GM12878 (cell line): ENCODE measurements at regions not wholly inside any gene's neighbourhood (a gene's known extent, or its start where the extent isn't known, plus 50 kb on each side); places are given as distances from the start of the nearest gene placed in this dataset.

Source experiments
- ATAC-seq: fragments of 200-7000 bp; cut with Tn5 transposase; 3 replicates; pipeline ENCODE4 v1.9.1; 2020; ENCODE audit warnings: mild to moderate bottlenecking, moderate library complexity
- BruUV-seq: library from RNA; stranded (reverse); fragments of 400-500 nt; replicated peaks from 2 replicates; lab custom pipeline; 2021; lab: Mats Ljungman, UMichigan
- CTCF ChIA-PET: fragments of 300-600 bp; sonication (Branson Sonifier 250); formaldehyde crosslinking; extraction: SDS; loops from one replicate; lab custom pipeline; 2021; ENCODE audit warnings: inconsistent platforms; lab: Yijun Ruan, JAX
- POLR2A ChIA-PET: fragments of 350-600 bp; formaldehyde crosslinking; extraction: SDS; loops from one replicate; lab custom pipeline; 2021; ENCODE audit warnings: inconsistent platforms; lab: Charles Lee
- RAD21 ChIA-PET: fragments of 300-600 bp; sonication (Branson Sonifier 250); formaldehyde crosslinking; loops from one replicate; lab custom pipeline; 2023; ENCODE audit warnings: antibody characterized with exemption; ENCODE audit not compliant: unreplicated experiment; lab: Charles Lee
- SMC1A ChIA-PET: fragments of 300-600 bp; sonication (Branson Sonifier 250); formaldehyde crosslinking; loops from one replicate; lab custom pipeline; 2023; ENCODE audit not compliant: unreplicated experiment, uncharacterized antibody; lab: Charles Lee
- DNase-seq: peaks from one replicate; pipeline ENCODE4 v3.0.0-alpha.2; 2011; ENCODE audit warnings: low read depth, low spot score
- FAIRE-seq: peaks from 3 replicates; lab custom pipeline; 2011; peaks lifted over from hg19 to GRCh38; lab: Jason Lieb, UNC
- H2AFZ ChIP-seq: 2 replicates; pipeline ENCODE4 v1.6.0; 2011; ENCODE audit warnings: low read depth, low read length, control low read depth; ENCODE audit not compliant: control insufficient read depth
- H3K27ac ChIP-seq: 2 replicates; pipeline ENCODE4 v1.5.1; 2011; ENCODE audit warnings: control low read depth; ENCODE audit not compliant: control insufficient read depth, insufficient read depth
- H3K27me3 ChIP-seq, 2 experiments: replicated peaks in 1 of 2; 2 replicates each; pipeline versions ENCODE4 v1.6.0 to v1.6.1; 2011; ENCODE audit warnings: low read length in 1 of 2; ENCODE audit not compliant: control insufficient read depth in 2 of 2, insufficient read depth in 2 of 2
- H3K36me3 ChIP-seq, 2 experiments: 2 replicates each; pipeline ENCODE4 v1.5.1; 2011; ENCODE audit warnings: low read length in 1 of 2; ENCODE audit not compliant: control insufficient read depth in 2 of 2, insufficient read depth in 2 of 2
- H3K4me1 ChIP-seq: 2 replicates; pipeline ENCODE4 v1.6.1; 2011; ENCODE audit warnings: mild to moderate bottlenecking, low read length, moderate library complexity, mixed read lengths; ENCODE audit not compliant: control insufficient read depth, insufficient read depth
- H3K4me2 ChIP-seq: 2 replicates; pipeline ENCODE4 v1.6.0; 2011; ENCODE audit warnings: control low read depth; ENCODE audit not compliant: control insufficient read depth, insufficient read depth
- H3K4me3 ChIP-seq: fragments of 200-600 bp; sonication (generic); 2 replicates; pipeline ENCODE4 v1.5.1; 2016
- H3K79me2 ChIP-seq: 2 replicates; pipeline ENCODE4 v1.6.0; 2011; ENCODE audit warnings: low read length; ENCODE audit not compliant: control insufficient read depth, insufficient read depth
- H3K9ac ChIP-seq: 2 replicates; pipeline ENCODE4 v1.8.0; 2011; ENCODE audit warnings: low read length, control low read depth, mixed read lengths; ENCODE audit not compliant: control insufficient read depth, insufficient read depth
- H3K9me3 ChIP-seq: replicated peaks from 3 replicates; pipeline ENCODE4 v1.5.1; 2011; ENCODE audit warnings: mild to moderate bottlenecking, low read length; ENCODE audit not compliant: control insufficient read depth, insufficient read depth
- H4K20me1 ChIP-seq: 2 replicates; pipeline ENCODE4 v1.6.0; 2011; ENCODE audit not compliant: control insufficient read depth, insufficient read depth
- BCL11A ChIP-seq: IDR thresholded peaks from 2 replicates; pipeline ENCODE4 v1.6.1; 2011; ENCODE audit warnings: low read depth, low read length
- HDAC2 ChIP-seq: fragments of 200-600 bp; sonication (generic); IDR thresholded peaks from 2 replicates; pipeline ENCODE4 v1.6.1; 2017
- IKZF2 ChIP-seq, 2 experiments: fragments of 450-650 bp; IDR thresholded peaks; 2 replicates each; pipeline ENCODE4 v1.6.1; 2017; ENCODE audit warnings: mild to moderate bottlenecking in 2 of 2, moderate library complexity in 2 of 2
- MEF2B ChIP-seq: fragments of 450-650 bp; IDR thresholded peaks from 2 replicates; pipeline ENCODE4 v1.6.1; 2018; ENCODE audit warnings: mild to moderate bottlenecking, moderate library complexity; ENCODE audit not compliant: partially characterized antibody, poor library complexity, severe bottlenecking
- MTA2 ChIP-seq: fragments of 450-650 bp; IDR thresholded peaks from 2 replicates; pipeline ENCODE4 v1.6.1; 2016; ENCODE audit warnings: low read depth, mild to moderate bottlenecking, moderate library complexity
- NR2C2 ChIP-seq: IDR thresholded peaks from 2 replicates; pipeline ENCODE4 v1.6.1; 2011; ENCODE audit warnings: borderline replicate concordance, low read depth; ENCODE audit not compliant: control insufficient read depth, insufficient read length
- PRDM15 ChIP-seq: fragments of 450-650 bp; formaldehyde crosslinking; IDR thresholded peaks from 2 replicates; pipeline ENCODE4 v1.4.0; 2020; ENCODE audit warnings: mild to moderate bottlenecking, moderate library complexity
- TBL1XR1 ChIP-seq: IDR thresholded peaks from 2 replicates; pipeline ENCODE4 v1.6.1; 2012; ENCODE audit warnings: low read depth, low read length, improper control_type of control experiment
- ZZZ3 ChIP-seq: IDR thresholded peaks from 2 replicates; pipeline ENCODE4 v1.6.1; 2011; ENCODE audit warnings: low read depth; ENCODE audit not compliant: control insufficient read depth, insufficient read length
- WGBS: methylation state at CpG from one replicate; pipeline ENCODE4 v1.1.6; 2016; ENCODE audit warnings: low lambda C conversion rate; ENCODE audit not compliant: insufficient replicate concordance, insufficient coverage; ENCODE audit errors: missing lambda C conversion rate; 5-methylcytosine and 5-hydroxymethylcytosine counted together
- in situ Hi-C: fragments of 300-500 bp; cut with MboI; formaldehyde crosslinking; loops from 9 replicates; pipeline ENCODE4 v1.14.3; 2018; ENCODE audit warnings: mixed read lengths
- intact Hi-C: fragments of 100-400 bp; cut with micrococcal nuclease; formaldehyde crosslinking; loops from one replicate; pipeline ENCODE4 v1.14.2; 2022; ENCODE audit not compliant: unreplicated experiment

DNA sequence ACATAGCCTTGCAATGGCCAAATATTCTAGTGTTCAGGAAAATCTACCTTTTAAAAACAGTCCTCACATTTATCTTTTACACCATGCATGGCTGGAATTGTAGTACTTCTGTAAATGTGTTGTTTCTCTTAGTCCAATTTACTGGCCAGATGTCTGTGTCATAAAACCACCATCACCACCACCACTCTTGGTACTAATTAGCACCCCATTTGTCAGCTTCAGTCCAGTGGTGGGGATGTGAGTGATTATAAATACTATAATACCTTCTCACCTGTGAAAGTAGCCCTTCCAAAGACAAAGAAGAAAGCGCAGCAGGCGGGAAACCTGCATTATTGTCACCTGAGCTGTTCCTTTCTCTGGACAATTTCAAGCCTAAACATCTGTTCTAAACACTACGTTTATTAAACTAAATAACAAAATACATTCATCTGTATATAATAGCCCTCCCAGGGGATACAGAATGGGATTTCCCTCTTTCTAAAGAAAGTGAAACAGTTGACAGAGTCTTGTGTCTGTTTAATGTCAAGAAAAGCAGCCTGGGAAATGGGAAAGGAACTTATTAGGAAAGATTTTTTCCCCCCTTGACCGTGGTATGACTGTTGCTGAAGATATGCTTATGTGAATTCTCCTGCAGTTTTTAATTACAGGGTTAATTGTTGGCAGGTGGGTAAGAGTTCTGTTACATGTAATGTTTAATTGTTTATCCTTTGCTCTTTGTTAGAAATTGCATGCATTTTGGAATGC lies 144.5 kb upstream of the NUDT12 start:
- Histone ChIP-seq H4K20me1 (no peaks in the 10 kb centered on the region), H3K9ac (no peak overlapping the region), H3K4me2 (no peak overlapping the region), H3K4me1 (no peaks in the 10 kb centered on the region), H3K27ac (no peak overlapping the region), H3K9me3 (no peaks in the 10 kb centered on the region), H3K4me3 (no peak overlapping the region)
- ChIA-PET CTCF (no interaction called here), RAD21 (no interaction called here), POLR2A (no interaction called here)
- DNase-seq (no peak), FAIRE-seq (no peak), ATAC-seq (peak; percentile 55)
- BruUV-seq, result no TSS peak
- in situ Hi-C loops, result no loop called here
- WGBS, result 12% methylated on average over 4 of the region's 4 CpGs
- TF ChIP-seq PRDM15 (CRISPR knock-in tag) (no peak), TBL1XR1 (no peak), HDAC2 (no peak), MEF2B (peak; percentile 83), NR2C2 (no peak), MTA2 (peak; percentile 96), IKZF2 (IDR thresholded peaks at IDR 0.05) (peak in 1 of 2 experiments; percentile 20; a peak in 1 of 4 replicates), BCL11A (peak; percentile 55; the same call in 1 of the 2 replicates), ZZZ3 (no peak)
- TF ChIP-seq, all 136 proteins: peak for 4
- H3K27me3 ChIP-seq, result no peaks in the 10 kb centered on the region
- intact Hi-C loops, result no loop called here
- no peak overlapping the region for H2AFZ ChIP-seq
- no peaks in the 10 kb centered on the region for H3K36me3 ChIP-seq
- H3K79me2 ChIP-seq, result no peaks in the 10 kb centered on the region
- SMC1A ChIA-PET, result no interaction called here
